ENCODE measurements at regions not wholly inside any gene's neighbourhood (a gene's known extent, or its start where the extent isn't known, plus 50 kb on each side); places are given as distances from the start of the nearest gene placed in this dataset.

GRCh38 chr11:119972281-119972680, 165.6 kb downstream of the TRIM29 start:
- no peak for TF ChIP-seq CTCF (conservative IDR thresholded peaks at IDR 0.05)
- H3K27ac ChIP-seq, result no peak overlapping the region

GRCh38 chr11:119970555-119971304, 167.2 kb downstream of the TRIM29 start:
- no peak overlapping the region for H3K27ac ChIP-seq
- TF ChIP-seq CTCF (conservative IDR thresholded peaks at IDR 0.05), result no peak

- no peak for TF ChIP-seq CTCF (conservative IDR thresholded peaks at IDR 0.05)
- no peak overlapping the region for H3K27ac ChIP-seq
These were observed 173.5 kb downstream of the TRIM29 start for GRCh38 chr11:119964136-119965025.

- H3K27ac ChIP-seq, result no peak overlapping the region
- no peak for TF ChIP-seq CTCF (conservative IDR thresholded peaks at IDR 0.05)
These were observed 180.0 kb downstream of the TRIM29 start for GRCh38 chr11:119957951-119958350.

GRCh38 chr11:119952441-119952840, 185.5 kb downstream of the TRIM29 start:
- H3K27ac ChIP-seq, result no peak overlapping the region
- no peak for TF ChIP-seq CTCF (conservative IDR thresholded peaks at IDR 0.05)

- TF ChIP-seq CTCF (conservative IDR thresholded peaks at IDR 0.05), result no peak
- H3K27ac ChIP-seq, result no peak overlapping the region
These were observed 194.6 kb downstream of the TRIM29 start for GRCh38 chr11:119943298-119943655.

- no peak overlapping the region for H3K27ac ChIP-seq
These were observed 195.2 kb downstream of the TRIM29 start for GRCh38 chr11:119942583-119943297.

More at GRCh38 chr11:119942583-119943297, 195.2 kb downstream of the TRIM29 start:
- TF ChIP-seq CTCF (conservative IDR thresholded peaks at IDR 0.05), result no peak

Measured in VCaP (cell line).